Thoracic aorta (tissue), 2 donors: ENCODE measurements at regions not wholly inside any gene's neighbourhood (a gene's known extent, or its start where the extent isn't known, plus 50 kb on each side); places are given as distances from the start of the nearest gene placed in this dataset.
"Not testable (repeated sequence)": the region's sequence is repeated elsewhere in the genome, so short reads cannot be mapped to it uniquely, and the experiment has no call there.

ENCODE experiments used
- ATAC-seq: fragments of 150-250 bp; one replicate; pipeline ENCODE4 v1.8.0; 2017; ENCODE audit warnings: low read depth; ENCODE audit not compliant: insufficient number of reproducible peaks, low FRiP score
- DNase-seq: peaks from one replicate; pipeline ENCODE4 v3.0.0-alpha.2; 2020; ENCODE audit warnings: low spot score
- H3K27ac ChIP-seq, 2 donors: fragments of 200-600 bp; sonication (generic); 1 replicate in 1 of 2; 2 replicates in 1 of 2; pipeline ENCODE4 v1.5.1; 2016; ENCODE audit warnings: mild to moderate bottlenecking in 2 of 2, moderate library complexity in 2 of 2
- H3K27me3 ChIP-seq: fragments of 200-600 bp; sonication (generic); replicated peaks from 2 replicates; pipeline ENCODE4 v1.6.0; 2016; ENCODE audit warnings: mild to moderate bottlenecking; ENCODE audit not compliant: insufficient read depth
- H3K36me3 ChIP-seq: fragments of 200-600 bp; sonication (generic); one replicate; pipeline ENCODE4 v1.5.1; 2016
- H3K4me1 ChIP-seq, 2 donors: fragments of 200-600 bp; sonication (generic); 1 replicate in 1 of 2; 2 replicates in 1 of 2; pipeline versions ENCODE4 v1.5.1 to v1.6.0; 2016; ENCODE audit warnings: low read depth in 2 of 2, mild to moderate bottlenecking in 1 of 2; ENCODE audit not compliant: control insufficient read depth in 1 of 2
- H3K4me3 ChIP-seq: fragments of 200-600 bp; sonication (generic); 2 replicates; pipeline ENCODE4 v1.5.1; 2016; ENCODE audit warnings: mild to moderate bottlenecking
- H3K9me3 ChIP-seq: fragments of 200-600 bp; sonication (generic); 2 replicates; pipeline ENCODE4 v1.5.1; 2016
- TF ChIP-seq, protein P1 (sequence below): fragments of 200-600 bp; sonication (generic); IDR thresholded peaks from one replicate; pipeline ENCODE4 v1.5.1; 2019; ENCODE audit warnings: antibody characterized with exemption

- TF ChIP-seq, protein P1, sequence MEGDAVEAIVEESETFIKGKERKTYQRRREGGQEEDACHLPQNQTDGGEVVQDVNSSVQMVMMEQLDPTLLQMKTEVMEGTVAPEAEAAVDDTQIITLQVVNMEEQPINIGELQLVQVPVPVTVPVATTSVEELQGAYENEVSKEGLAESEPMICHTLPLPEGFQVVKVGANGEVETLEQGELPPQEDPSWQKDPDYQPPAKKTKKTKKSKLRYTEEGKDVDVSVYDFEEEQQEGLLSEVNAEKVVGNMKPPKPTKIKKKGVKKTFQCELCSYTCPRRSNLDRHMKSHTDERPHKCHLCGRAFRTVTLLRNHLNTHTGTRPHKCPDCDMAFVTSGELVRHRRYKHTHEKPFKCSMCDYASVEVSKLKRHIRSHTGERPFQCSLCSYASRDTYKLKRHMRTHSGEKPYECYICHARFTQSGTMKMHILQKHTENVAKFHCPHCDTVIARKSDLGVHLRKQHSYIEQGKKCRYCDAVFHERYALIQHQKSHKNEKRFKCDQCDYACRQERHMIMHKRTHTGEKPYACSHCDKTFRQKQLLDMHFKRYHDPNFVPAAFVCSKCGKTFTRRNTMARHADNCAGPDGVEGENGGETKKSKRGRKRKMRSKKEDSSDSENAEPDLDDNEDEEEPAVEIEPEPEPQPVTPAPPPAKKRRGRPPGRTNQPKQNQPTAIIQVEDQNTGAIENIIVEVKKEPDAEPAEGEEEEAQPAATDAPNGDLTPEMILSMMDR, result no peak
- Histone ChIP-seq H3K36me3 (no peaks in the 10 kb centered on the region), H3K4me1 (peaks cover 18 to 25% of the 10 kb centered on the region in 2 donors), H3K9me3 (no peaks in the 10 kb centered on the region), H3K27me3 (no peaks in the 10 kb centered on the region), H3K27ac (no peak overlapping the region), H3K4me3 (no peak overlapping the region)
- no peak for DNase-seq
- ATAC-seq, result no peak
Measured at GRCh38 chr21:35559128-35559828, 501.0 kb downstream of the SETD4 start.

DNA sequence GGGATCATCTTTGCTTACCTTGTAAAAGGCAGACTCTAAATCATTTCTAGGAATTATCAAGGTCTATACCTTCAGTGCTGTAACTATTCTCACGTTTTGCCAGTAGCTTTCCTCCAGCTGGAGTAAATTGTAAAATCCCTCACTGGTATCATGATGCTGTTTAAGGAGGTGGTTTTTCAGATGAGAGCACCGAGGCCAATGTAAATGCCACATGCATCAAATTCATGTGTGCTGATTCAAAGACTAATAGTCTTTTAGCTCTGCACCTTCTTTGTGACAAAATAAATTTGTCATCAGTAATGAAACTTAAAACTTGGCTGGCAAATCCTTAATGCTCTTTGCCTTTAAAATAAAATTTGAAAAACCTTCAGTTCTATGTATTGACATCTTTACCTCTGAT, 503.8 kb downstream of the SETD4 start:
- Histone ChIP-seq H3K4me1 (peaks cover 6 to 12% of the 10 kb centered on the region in 2 donors), H3K9me3 (no peaks in the 10 kb centered on the region), H3K27ac (no peak overlapping the region), H3K36me3 (no peaks in the 10 kb centered on the region), H3K4me3 (no peak overlapping the region), H3K27me3 (no peaks in the 10 kb centered on the region)
- no peak for ATAC-seq
- TF ChIP-seq, protein P1, result no peak
- DNase-seq, result no peak

GRCh38 chr21:35552483-35552882, 503.4 kb upstream of the RUNX1 start:
- DNase-seq, H3K4me3 ChIP-seq, ATAC-seq: not testable (repeated sequence)

DNA sequence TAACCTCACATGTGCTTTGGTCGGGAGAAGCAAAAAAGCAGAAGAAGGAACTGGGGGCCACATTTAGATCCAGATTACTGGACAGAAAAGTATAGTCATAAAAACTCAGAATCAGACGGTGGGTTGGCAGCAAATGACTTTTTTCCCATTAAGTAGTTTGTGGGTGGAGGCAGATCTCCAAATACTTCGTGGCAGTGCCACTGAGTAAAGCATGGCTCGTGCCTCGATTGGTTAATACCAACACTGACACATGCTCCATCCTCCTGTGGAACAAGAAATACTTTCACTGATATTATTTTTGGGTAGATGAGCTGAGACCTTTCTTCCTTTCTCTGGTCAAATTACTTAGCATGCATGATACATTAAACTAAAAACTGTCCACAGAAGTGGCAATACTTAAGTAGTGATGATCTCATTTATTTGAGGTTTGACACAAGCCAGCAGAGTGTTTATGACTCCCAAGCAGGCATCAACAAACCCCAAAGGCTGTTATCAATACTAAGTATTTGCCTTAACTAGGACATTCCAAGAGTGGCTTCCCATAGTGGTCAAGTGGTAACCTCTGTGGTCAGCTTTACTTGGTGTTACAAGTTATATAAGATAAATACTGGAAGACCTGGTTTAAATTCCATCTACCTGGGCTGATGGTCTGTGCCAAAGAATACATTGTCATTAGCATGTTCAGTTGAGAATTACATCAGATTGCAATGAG, 500.0 kb upstream of the RUNX1 start:
- Histone ChIP-seq H3K4me1 (no peaks in the 10 kb centered on the region), H3K27ac (no peak overlapping the region), H3K27me3 (no peaks in the 10 kb centered on the region), H3K9me3 (no peaks in the 10 kb centered on the region), H3K4me3 (no peak overlapping the region), H3K36me3 (no peaks in the 10 kb centered on the region)
- ATAC-seq (no peak), DNase-seq (no peak)
- TF ChIP-seq, protein P1, result no peak

More at GRCh38 chr21:35552483-35552882, 503.4 kb upstream of the RUNX1 start:
- H3K27me3 ChIP-seq, H3K36me3 ChIP-seq, H3K9me3 ChIP-seq, H3K27ac ChIP-seq, H3K4me1 ChIP-seq: not testable (repeated sequence)

DNA sequence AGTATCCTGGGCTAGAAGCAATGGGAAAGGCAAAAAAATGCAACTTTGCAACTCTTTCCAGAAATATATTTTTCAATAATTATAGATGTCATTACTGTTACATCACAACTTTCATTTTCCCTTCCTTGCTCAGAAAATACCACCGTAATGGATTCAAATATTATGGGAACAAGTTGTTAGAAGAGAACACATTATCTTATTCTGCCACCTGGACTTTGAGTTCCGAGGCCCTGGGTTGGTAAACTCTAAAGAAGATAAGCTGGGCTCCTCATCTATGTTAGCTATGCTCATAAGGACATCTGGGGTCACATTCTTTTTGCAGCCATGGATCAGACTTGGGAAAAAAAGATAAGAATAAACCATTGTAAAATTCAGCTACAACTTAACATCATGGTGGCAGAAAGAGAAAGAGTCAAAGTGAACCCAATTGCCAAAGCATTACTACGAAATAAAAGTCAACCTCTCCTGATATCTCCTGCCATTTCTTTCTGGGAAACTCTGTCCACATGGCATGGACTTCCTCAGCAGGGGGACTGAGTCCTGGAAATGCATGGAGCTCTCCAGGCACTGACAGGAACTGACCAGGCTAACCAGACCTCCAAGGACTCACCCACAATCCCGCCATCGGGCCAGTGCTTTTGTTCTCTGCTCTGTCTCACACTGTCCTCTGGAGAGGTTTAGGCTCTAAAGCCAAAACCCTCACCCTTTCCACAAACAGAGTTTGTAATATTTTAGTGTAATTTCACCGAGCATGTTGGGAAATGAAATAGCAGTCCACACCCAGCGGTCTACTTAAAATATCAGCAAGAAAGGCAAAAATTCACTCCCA, 499.1 kb upstream of the RUNX1 start:
- no peak overlapping the region for H3K4me3 ChIP-seq
- TF ChIP-seq, protein P1, result no peak
- H3K36me3 ChIP-seq, result no peaks in the 10 kb centered on the region
- H3K27me3 ChIP-seq, result no peaks in the 10 kb centered on the region
- ATAC-seq (no peak), DNase-seq (no peak)
- H3K27ac ChIP-seq, result no peak overlapping the region
- no peaks in the 10 kb centered on the region for H3K9me3 ChIP-seq
- no peaks in the 10 kb centered on the region for H3K4me1 ChIP-seq
